KMS-11 (cell line): ENCODE measurements at regions not wholly inside any gene's neighbourhood (a gene's known extent, or its start where the extent isn't known, plus 50 kb on each side); places are given as distances from the start of the nearest gene placed in this dataset.
A peak's percentile ranks its signal among the peaks of the same experiment; 100 is the strongest.

Experiments
- H2AFZ ChIP-seq: fragments of 200-600 bp; sonication (generic); 2 replicates; pipeline ENCODE4 v1.6.1; 2016; ENCODE audit warnings: antibody characterized with exemption, mixed run types, low read depth
- H3K27ac ChIP-seq: fragments of 200-600 bp; sonication (generic); 2 replicates; pipeline ENCODE4 v1.6.1; 2016; ENCODE audit warnings: mild to moderate bottlenecking, mixed run types
- H3K27me3 ChIP-seq: fragments of 200-600 bp; sonication (generic); 2 replicates; pipeline ENCODE4 v1.6.1; 2017; ENCODE audit warnings: mild to moderate bottlenecking, low read depth, mixed run types, moderate library complexity; ENCODE audit not compliant: insufficient read depth
- H3K36me3 ChIP-seq: fragments of 200-600 bp; sonication (generic); 2 replicates; pipeline ENCODE4 v1.6.1; 2017; ENCODE audit warnings: mild to moderate bottlenecking, mixed run types; ENCODE audit not compliant: insufficient read depth
- H3K4me1 ChIP-seq: fragments of 200-600 bp; sonication (generic); 2 replicates; pipeline ENCODE4 v1.6.1; 2016; ENCODE audit warnings: mild to moderate bottlenecking, low read depth, mixed run types; ENCODE audit not compliant: poor library complexity, severe bottlenecking
- H3K4me2 ChIP-seq: fragments of 200-600 bp; sonication (generic); 2 replicates; pipeline ENCODE4 v1.7.0; 2016; ENCODE audit warnings: mild to moderate bottlenecking, mixed run types
- H3K4me3 ChIP-seq: fragments of 200-600 bp; sonication (generic); IDR thresholded peaks from 2 replicates; pipeline ENCODE4 v1.6.1; 2017; ENCODE audit warnings: low read depth, low read length, mixed read lengths; ENCODE audit not compliant: insufficient read depth
- H3K79me2 ChIP-seq: fragments of 200-600 bp; sonication (generic); 2 replicates; pipeline ENCODE4 v1.6.1; 2016; ENCODE audit warnings: low read depth, mixed run types; ENCODE audit not compliant: insufficient read depth
- H3K9ac ChIP-seq: fragments of 200-600 bp; sonication (generic); 2 replicates; pipeline ENCODE4 v1.6.1; 2016; ENCODE audit warnings: mild to moderate bottlenecking, mixed run types
- H4K20me1 ChIP-seq: fragments of 200-600 bp; sonication (generic); 2 replicates; pipeline ENCODE4 v1.6.1; 2016; ENCODE audit warnings: mild to moderate bottlenecking, mixed run types; ENCODE audit not compliant: insufficient read depth
- CTCF ChIP-seq: fragments of 200-600 bp; sonication (generic); conservative IDR thresholded peaks from 2 replicates; pipeline ENCODE4 v1.6.1; 2017; ENCODE audit warnings: low read depth, mild to moderate bottlenecking, antibody characterized with exemption, low read length, moderate library complexity, mixed read lengths

- H3K36me3 ChIP-seq = no peaks in the 10 kb centered on the region
- no peak overlapping the region for H3K27ac ChIP-seq
- no peak for TF ChIP-seq CTCF
- no peak overlapping the region for H3K9ac ChIP-seq
- H3K4me1 ChIP-seq = no peaks in the 10 kb centered on the region
- H2AFZ ChIP-seq = no peak overlapping the region
- H3K27me3 ChIP-seq = no peaks in the 10 kb centered on the region
- H3K4me3 ChIP-seq = no peak overlapping the region
- no peak overlapping the region for H3K4me2 ChIP-seq
- H3K79me2 ChIP-seq = no peaks in the 10 kb centered on the region
- no peaks in the 10 kb centered on the region for H4K20me1 ChIP-seq
These were observed 307.7 kb upstream of the ARSJ start for GRCh38 chr4:114287079-114287696.

- H2AFZ ChIP-seq = no peak overlapping the region
- H3K9ac ChIP-seq = no peak overlapping the region
- no peak overlapping the region for H3K4me3 ChIP-seq
- H3K27me3 ChIP-seq = no peaks in the 10 kb centered on the region
- H3K4me2 ChIP-seq = no peak overlapping the region
- no peak for TF ChIP-seq CTCF
- no peaks in the 10 kb centered on the region for H3K36me3 ChIP-seq
- no peak overlapping the region for H3K27ac ChIP-seq
- H3K79me2 ChIP-seq = no peaks in the 10 kb centered on the region
- H4K20me1 ChIP-seq = no peaks in the 10 kb centered on the region
- no peaks in the 10 kb centered on the region for H3K4me1 ChIP-seq
These were observed 302.5 kb upstream of the UGT8 start for GRCh38 chr4:114296126-114296525.

- Histone ChIP-seq H3K27me3 (no peaks in the 10 kb centered on the region), H3K79me2 (no peaks in the 10 kb centered on the region), H3K4me2 (0 out of 2 replicates have a peak overlapping the region, but pooled peaks have one; percentile 18), H3K9ac (no peak overlapping the region), H3K27ac (no peak overlapping the region), H2AFZ (0 out of 2 replicates have a peak overlapping the region, but pooled peaks have one; percentile 10), H3K36me3 (no peaks in the 10 kb centered on the region), H3K4me3 (no peak overlapping the region), H3K4me1 (peaks cover 11% of the 10 kb centered on the region), H4K20me1 (no peaks in the 10 kb centered on the region)
- no peak for TF ChIP-seq CTCF
These were observed 296.1 kb upstream of the UGT8 start for GRCh38 chr4:114302472-114302871.

GRCh38 chr4:114304046-114304445, 294.6 kb upstream of the UGT8 start:
- Histone ChIP-seq H3K36me3 (no peaks in the 10 kb centered on the region), H3K4me1 (peaks cover 11% of the 10 kb centered on the region), H3K4me2 (no peak overlapping the region), H3K4me3 (no peak overlapping the region), H2AFZ (no peak overlapping the region), H3K9ac (no peak overlapping the region), H4K20me1 (no peaks in the 10 kb centered on the region), H3K27me3 (no peaks in the 10 kb centered on the region), H3K27ac (no peak overlapping the region), H3K79me2 (no peaks in the 10 kb centered on the region)
- no peak for TF ChIP-seq CTCF
